ENCODE measurements at regions not wholly inside any gene's neighbourhood (a gene's known extent, or its start where the extent isn't known, plus 50 kb on each side); places are given as distances from the start of the nearest gene placed in this dataset.
"Not testable (repeated sequence)": the region's sequence is repeated elsewhere in the genome, so short reads cannot be mapped to it uniquely, and the experiment has no call there.

GRCh38 chr15:20253047-20253615 lies 288.5 kb downstream of the GOLGA6L6 start:
- TF ChIP-seq CTCF, POLR2A (IDR thresholded peaks at IDR 0.05): not testable (repeated sequence)
